ENCODE measurements at regions not wholly inside any gene's neighbourhood (a gene's known extent, or its start where the extent isn't known, plus 50 kb on each side); places are given as distances from the start of the nearest gene placed in this dataset.

GRCh38 chr18:51739044-51739666, 541.7 kb upstream of the MEX3C start:
- no peak for DNase-seq

- no peak for DNase-seq
These were observed 554.4 kb upstream of the MEX3C start for GRCh38 chr18:51751901-51752300.

- DNase-seq = no peak
These were observed 556.0 kb upstream of the MEX3C start for GRCh38 chr18:51753365-51754057.

DNA sequence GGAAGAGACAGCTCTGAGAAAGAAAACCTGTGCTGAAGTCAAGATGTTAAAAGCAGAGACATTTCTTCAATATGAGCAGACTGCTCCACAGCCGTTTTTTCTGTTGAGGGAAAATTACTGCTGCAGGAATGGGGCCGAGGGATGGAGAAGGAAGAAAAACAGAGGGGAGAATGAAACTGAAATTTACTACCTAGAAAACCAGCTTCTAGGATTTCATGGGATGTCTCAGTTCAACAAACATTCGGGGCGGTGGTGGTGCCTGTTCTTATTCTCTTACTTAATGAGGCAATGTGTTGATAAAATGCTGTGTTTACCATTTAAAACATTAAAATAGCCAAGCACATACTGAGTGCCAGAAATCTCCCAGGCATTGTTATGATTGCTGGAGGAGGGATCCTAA, 557.1 kb upstream of the MEX3C start:
- DNase-seq = no peak

GRCh38 chr18:51757255-51757924, 559.9 kb upstream of the MEX3C start:
- DNase-seq = no peak

GRCh38 chr18:51762373-51762772, 564.9 kb upstream of the MEX3C start:
- DNase-seq = no peak

DNA sequence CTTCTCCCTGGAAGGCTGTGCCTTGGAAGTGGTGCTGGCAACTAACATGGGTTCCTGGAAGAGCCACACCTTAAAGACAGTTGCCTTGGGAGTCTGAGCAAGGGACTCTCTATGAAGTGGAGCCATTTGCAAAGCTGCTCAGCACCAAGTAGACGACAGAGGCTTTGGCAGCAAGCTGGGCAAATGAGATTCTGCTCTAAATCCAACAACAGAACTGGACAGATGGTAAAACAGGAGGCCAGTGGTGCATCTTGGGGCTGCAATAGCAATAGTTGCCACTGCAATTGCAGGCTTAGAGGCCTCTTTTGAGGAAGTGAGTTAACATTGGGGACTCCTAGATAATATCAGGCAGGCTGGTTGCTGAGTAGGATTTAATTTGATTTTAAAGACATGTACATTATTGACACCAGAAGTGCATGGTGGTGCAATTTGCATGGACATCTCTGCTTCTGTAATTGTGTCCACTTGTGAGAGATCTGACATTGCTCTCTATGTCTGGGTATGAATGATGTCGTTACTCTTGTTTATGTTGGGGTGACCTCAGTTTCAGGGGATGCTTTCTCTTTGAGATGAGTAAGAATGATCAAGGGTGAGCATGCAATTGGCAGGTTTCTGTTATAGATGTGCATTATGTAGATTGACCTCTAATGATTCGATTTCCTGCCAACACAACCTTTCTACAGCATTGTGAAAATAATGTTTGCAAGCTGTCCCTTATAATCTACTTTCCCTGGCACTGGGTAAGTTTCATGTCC, 568.3 kb upstream of the MEX3C start:
- DNase-seq = no peak

GRCh38 chr18:51767293-51767692, 569.8 kb upstream of the MEX3C start:
- DNase-seq = no peak

DNA sequence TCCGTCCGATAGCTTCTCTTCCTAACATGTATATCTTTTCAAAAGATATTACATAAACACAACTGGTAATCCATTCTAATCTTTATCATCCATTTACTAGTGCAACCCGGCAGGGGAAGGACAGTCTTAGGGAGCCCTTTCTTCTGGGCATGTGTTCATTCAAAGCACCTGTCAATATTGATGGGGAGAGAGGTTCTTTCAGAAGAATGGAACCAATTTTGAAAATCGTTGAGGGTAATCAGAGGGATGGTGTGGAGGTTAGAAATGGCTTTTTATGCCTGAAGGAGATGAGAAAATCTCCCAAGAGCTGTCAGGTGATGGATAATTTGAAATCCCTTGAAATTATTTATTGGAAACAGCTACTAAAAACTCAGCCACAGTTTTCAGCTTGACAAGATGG, 561.9 kb upstream of the DCC start:
- no peak for DNase-seq

GRCh38 chr18:51789871-51790270, 550.1 kb upstream of the DCC start:
- no peak for DNase-seq

- DNase-seq = no peak
These were observed 538.5 kb upstream of the DCC start for GRCh38 chr18:51801514-51801913.

GRCh38 chr18:51802569-51803428, 537.2 kb upstream of the DCC start:
- DNase-seq = no peak

GRCh38 chr18:51807336-51807735, 532.7 kb upstream of the DCC start:
- DNase-seq = no peak

DNA sequence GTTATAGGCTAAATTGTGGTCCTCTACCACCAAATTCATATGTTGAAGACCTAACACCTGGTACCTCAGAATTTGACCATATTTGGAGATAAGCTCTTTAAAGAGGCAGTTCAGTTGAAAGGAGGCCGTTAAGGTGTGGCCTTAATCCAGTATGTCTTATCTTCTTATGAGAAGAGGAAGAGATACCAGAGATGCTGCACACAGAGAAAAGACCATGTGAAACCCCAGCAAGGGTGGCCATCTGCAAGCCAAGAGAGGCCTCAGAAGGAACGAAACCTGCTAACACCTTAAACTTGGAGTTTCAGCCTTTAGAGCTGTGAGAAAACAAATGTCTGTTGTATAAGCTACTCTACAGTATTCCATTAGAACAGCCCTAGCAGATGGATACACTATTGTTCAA, 528.1 kb upstream of the DCC start:
- DNase-seq = no peak

- no peak for DNase-seq
These were observed 526.3 kb upstream of the DCC start for GRCh38 chr18:51813740-51814139.

- DNase-seq = no peak
These were observed 518.4 kb upstream of the DCC start for GRCh38 chr18:51821610-51822009.

- no peak for DNase-seq
These were observed 515.3 kb upstream of the DCC start for GRCh38 chr18:51824746-51825145.

- no peak for DNase-seq
These were observed 506.1 kb upstream of the DCC start for GRCh38 chr18:51833850-51834249.

DNA sequence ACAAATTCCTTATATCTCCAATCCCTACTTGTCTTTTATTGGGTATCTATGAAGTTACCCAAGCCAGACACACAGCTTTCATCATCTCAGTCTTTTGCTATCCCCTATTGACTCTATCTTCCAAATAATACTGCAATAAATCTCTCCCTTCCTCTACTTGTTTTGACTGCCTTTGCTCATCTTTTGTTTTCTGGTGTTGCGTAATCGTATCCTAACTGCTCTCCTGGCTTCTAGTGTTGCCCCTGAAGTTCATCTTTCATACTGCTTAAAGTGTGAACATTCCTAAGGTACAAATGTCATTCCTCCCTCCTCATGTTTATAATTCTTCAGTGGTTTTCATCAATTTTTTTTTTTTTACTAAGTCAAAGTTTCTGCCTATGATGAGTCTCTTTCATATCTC, 491.3 kb upstream of the DCC start:
- no peak for DNase-seq

- no peak for DNase-seq
These were observed 487.3 kb upstream of the DCC start for GRCh38 chr18:51852681-51853080.

DNA sequence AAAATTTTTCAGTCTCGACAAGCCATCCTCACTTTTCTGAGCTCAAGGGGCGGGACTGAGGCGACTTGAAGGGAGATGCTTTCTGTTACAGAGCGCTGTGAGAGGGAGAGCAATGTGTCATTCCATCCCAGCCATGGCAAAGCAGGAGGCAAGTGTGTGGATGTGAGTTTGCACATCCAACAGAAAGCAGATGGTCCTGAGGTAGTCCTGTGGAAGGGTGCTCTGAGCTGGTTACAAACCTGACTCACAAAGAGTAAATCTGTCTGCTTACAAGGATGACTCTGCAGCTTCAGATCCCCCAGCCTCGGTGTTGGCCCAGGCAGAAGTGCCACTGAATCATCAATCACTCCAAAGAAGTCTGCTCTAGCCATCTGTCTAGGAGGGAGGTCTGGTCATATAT, 482.0 kb upstream of the DCC start:
- DNase-seq = no peak

DNA sequence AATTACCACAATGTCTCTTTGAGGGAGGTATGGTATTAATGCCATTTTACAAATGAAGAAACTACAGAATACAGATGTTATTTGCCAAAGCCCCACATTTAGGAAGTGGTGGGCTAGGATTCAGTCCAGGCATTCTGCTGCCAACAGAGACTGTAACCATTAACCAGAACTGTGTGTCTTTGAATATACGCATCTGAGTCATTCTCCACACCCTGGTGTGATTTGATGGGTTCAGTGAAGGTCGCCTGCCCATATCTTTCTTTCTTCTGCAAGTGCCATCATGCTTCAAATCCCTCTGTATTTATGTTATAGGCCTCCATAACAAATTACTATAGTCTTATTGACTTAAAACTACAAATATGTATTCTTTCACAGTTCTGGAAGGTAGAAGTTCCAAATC, 479.0 kb upstream of the DCC start:
- no peak for DNase-seq

Data from midbrain (tissue), 1 donor.